Activated CD8-positive, alpha-beta memory T cell treated with anti-CD3 and anti-CD28 coated beads for 4 hours (primary cell): ENCODE measurements at regions not wholly inside any gene's neighbourhood (a gene's known extent, or its start where the extent isn't known, plus 50 kb on each side); places are given as distances from the start of the nearest gene placed in this dataset.
"Not testable (repeated sequence)": the region's sequence is repeated elsewhere in the genome, so short reads cannot be mapped to it uniquely, and the experiment has no call there.

Experiments used
- DNase-seq, 2 donors: peaks; one replicate each; pipeline ENCODE4 v3.0.0-alpha.2; 2020; ENCODE audit warnings: low read depth in 2 of 2

DNA sequence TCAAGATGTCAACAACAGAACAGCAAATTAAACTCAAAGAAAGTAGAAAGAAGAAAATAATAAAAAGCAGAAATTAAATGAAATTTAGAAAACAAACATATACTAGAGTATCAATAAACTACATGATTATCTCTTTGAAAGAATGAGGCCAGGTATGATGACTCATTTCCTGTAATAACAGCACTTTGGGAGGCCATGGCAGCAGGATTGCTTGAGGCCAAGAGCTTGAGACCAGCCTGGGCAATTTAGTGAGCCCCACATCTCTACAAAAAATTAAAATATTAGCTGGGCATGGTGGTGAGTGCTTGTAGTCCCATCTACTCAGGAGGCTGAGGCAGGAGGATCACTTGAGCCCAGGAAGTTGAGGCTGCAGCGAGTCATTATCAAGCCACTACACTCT, 232.5 kb downstream of the RAB11FIP4 start:
- no peak for DNase-seq

DNA sequence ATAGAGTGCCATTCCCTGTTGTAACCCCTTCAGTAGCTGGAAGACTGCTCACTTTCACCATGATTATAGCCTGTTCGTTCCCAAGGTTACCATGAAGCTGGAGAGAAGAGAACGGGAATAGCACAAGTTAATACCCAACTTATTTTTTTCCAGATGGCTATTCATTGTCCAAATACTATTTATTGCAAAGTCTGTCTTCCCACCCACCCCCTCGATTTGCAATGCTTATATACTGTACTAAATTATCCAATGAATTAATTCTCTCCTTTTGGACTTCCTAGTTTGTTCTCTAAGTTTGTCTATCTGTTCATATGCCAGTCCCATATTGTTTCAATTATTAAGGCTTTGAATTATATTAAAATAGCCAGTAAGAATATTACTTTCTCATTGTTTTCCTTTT, 231.0 kb downstream of the RAB11FIP4 start:
- no peak for DNase-seq

DNA sequence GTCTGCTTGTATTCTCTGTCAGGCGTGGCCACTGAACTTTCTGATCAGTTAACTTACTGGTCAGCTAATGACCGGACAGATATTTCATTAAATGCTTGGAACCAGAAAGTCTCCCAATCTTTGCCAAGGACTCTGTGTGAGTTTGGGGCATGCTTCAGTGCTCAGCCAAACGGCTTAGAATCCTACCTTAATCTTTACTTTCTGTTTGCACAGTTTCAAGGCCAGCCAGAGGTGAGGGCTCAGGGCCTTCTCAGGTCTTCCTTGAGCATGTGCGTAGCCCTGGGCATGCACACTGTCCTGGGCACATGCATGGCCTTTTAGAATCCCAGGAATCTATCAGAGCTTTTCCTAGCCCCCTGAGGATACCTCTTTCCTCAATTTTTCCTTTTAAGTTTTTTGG, 230.1 kb downstream of the RAB11FIP4 start:
- DNase-seq = no peak

DNA sequence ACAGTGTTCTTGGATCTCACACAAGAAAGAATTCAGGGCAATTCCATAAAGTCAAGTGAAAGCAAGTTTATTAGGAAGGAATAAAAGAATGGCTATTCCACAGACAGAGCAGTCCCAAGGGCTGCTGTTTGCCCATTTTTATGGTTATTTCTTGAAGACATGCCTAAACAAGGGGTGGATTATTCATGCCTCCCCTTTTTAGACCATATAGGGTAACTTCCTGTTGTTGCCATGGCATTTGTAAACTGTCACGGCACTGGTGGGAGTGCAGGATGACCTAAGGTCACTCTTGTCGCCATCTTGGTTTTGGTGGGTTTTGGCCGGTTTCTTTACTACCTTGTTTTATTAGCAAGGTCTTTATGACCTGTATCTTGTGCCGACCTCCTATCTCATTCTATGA, 219.6 kb downstream of the RAB11FIP4 start:
- DNase-seq = not testable (repeated sequence)

DNA sequence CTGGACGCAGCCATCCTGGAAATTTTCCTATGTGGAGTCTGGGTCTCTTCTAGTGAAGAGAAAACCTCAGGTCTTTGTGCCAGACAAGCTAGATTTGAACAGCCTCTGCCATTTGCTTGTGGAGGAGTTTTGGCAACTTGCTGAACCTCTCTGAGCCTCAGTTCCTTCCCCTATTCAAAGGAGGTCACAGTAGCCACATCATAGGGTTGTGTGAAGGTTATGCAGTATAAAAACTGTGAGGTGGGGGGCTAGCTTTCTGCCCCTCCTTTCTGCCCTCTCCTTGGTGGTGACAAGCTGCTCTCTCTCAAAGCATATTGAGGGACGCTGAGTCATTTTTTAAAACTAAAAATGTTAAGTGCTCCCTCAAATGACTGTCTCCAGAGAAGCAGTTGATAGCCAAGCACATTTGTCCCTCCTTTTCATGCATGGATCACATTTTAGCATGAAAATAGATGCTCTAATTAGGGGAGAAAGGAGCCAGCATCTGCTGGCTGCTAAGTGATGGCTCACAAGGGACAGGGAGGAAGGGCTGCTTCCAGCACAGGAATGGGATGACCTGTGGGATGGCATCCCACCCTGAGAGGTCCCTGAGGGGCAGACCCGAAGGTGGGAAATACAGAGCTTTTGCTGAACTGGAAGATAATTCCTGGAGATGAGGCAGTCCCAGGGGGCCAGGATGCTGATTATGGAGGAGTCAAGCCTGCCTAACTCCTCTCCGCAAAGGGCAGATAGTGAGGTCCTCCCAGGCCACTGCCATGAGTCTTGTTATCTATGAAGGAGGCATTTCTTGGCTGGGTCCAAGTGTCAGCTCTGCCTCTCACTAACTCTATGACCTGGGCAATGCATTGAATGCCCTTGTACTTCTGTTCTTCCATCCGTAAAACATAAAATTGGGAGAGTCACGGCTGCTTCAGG, 218.8 kb downstream of the RAB11FIP4 start:
- DNase-seq = no peak

DNA sequence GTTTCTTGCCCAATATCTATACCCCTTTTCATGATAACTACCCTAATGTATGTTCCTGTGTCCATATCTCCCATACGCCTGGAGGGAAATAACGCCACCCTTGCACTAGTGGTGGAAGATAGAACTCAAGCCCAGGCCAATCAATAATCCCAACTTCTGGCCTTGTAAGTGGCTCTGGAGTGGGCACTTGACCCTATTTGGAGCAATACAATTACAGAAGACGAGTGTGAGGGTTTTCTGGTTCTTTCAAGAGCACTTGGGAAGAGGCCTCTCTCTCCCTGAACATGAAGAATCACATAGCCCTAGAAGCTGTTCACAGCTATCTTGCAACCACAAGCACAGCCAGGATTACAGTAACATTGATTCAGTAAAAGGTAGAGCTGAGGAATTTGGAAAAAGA, 217.9 kb downstream of the RAB11FIP4 start:
- no peak for DNase-seq

DNA sequence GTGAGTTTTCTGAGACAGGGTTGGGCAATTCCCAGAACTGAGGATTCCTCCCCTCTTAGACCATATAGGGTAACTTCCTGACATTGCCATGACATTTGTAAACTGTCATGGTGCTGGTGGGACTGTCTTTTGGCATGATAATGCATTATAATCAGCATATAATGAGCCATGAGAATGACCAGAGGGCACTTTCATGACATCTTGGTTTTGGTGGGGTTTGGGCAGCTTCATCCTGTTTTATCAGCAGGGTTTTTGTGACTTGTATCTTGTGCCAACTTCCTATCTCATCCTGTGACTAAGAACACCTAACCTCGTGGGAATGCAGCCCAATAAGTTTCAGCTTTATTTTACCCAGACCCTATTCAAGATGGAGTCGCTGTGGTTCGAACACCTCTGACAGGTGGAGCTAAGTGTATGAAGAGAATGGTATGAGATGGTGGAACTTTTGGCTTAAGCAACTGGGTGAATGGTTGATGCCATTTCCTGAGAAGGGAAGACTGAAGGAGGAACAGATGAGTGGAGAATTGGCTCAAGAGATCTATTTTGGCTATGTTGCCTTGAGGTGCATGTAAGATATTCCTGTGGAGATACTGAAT, 217.3 kb downstream of the RAB11FIP4 start:
- no peak for DNase-seq

DNA sequence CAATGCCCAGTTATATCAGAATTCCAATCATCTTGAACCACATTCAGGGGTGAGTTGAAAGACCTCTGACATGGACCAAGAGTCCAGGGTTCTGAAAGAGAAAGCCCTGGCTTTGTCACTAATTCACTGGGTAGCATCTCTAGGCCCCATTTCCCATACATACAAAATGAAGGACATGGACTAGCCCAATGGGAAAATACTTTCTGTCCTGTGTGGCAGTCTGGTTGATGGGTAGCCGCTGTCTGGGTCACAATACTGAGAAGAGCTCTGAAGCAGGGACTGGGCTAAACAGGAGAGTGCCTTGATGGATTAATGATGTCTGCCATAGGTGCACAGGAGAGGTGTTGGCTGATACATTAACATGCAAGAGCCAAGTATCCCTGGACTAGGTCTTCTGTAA, 214.3 kb downstream of the RAB11FIP4 start:
- DNase-seq = no peak

DNA sequence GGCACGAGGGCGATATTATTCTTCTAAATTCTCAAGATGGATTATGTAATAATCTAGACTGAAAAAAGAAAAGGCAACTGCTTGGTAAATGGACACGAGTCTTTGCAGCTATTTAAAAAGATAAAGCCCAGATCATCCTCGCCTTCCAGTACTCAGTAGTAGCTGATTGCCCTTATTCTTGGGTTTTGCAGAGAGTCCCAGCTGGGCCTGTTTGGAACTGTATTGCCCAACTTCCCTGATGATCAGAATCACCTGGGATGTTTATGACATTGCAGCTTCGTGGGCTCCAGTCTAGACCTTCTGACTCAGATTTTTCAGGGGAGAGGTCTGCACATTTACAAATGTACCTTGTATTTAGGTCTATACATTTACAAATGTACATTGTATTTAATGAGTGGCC, 213.5 kb downstream of the RAB11FIP4 start:
- no peak for DNase-seq

DNA sequence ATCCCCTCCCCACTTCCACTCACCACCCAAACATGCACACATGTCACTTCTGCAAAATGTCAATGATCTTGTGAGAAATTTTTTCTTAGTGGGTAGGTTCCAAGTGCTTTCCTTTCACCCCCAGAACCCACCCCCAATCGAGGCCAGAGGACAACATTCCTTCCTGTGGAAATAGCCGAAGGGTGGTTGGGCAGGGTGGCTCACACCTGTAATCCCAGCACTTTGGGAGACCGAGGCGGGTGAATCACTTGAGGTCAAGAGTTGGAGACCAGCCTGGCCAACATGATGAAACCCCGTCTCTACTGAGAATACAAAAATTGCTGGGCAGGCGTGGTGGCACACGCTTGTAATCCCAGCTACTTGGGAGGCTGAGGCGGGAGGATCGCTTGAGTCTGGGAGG, 208.7 kb downstream of the RAB11FIP4 start:
- not testable (repeated sequence) for DNase-seq

DNA sequence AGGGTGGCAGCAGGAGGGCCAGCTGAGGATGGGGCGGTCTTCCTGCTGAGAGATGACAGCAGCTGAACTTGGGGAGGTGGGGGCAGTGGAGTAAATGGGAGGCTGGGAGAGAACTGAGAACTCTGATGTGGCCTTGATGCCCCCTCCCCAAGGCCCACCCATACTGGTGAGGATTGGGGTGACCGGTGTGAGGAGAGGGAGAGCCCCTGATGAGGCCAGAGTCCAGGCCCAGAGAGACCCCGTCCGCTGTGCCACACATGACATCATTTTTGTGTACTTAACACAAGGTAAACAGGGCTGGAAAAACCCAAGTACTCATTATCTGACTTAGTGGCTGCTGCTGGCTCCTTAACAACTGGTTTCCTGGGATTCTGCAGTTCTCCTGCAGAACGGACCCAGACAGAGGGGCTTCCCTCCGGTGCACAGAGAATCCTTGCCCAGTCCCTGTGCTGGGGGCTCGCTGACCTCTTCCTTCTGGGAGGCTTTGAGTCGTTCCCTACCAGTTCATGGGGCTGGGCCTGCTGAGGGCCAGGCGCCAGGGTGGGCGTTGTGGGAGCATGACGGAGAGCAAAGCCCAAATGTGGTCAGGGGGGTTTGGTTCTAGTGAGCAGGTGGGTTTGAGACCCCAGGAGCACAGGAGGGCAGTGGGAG, 207.6 kb downstream of the RAB11FIP4 start:
- no peak for DNase-seq

DNA sequence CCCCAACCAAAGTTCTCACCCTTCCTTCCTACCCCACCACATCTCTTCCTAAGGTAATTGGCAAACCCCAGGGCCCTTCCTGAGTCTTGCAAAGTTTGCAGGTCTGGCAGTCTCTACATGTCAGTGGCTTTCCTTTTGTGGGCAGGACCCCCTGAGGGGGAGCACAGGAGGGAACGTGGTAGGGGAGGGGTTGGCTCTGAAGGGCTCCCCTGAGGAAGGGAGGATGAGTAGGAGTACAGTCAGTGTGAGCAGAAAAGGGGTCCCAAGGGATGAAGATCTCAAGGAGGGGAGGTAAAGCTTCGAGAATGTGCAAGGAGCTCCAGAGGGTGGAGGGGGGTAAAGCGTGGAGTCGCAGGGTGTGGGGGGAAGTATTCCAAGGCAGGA, 206.9 kb downstream of the RAB11FIP4 start:
- DNase-seq = no peak

DNA sequence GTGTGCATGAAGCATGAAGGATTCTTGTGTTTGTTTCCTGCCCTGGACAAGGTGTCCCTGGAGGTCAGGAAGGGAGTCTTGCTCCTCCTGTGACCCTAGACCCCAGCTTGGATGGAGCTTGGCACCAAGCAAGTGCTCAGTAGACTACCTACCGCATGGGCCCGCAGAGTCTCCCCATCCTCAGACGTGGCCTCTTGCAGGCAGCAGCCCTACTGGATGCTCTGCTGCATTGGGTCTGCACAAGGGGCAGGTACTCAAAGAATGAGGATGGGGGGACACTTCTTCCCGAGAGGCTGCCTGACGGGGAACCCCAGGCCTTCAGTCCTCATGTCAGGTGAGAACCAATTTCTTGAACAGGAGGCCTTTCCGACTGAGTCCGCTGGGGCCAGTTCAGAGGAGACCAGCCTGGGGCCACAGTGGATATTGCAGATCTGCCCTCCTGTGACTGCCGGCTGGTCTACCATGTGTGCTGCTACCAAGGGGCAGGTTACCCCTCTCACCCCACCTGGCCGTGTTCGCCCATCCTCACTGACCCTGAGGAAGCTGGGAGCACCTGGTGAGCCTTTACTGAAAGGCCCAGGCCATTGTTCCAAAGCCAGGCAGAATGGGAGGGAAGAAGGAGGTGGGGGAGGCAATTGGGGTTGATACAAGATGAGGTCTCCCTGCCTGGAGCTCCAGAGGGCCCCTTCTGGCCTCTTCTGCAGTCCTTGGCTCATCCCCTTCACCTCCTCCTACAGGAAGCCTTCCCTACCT, 206.3 kb downstream of the RAB11FIP4 start:
- DNase-seq = no peak

DNA sequence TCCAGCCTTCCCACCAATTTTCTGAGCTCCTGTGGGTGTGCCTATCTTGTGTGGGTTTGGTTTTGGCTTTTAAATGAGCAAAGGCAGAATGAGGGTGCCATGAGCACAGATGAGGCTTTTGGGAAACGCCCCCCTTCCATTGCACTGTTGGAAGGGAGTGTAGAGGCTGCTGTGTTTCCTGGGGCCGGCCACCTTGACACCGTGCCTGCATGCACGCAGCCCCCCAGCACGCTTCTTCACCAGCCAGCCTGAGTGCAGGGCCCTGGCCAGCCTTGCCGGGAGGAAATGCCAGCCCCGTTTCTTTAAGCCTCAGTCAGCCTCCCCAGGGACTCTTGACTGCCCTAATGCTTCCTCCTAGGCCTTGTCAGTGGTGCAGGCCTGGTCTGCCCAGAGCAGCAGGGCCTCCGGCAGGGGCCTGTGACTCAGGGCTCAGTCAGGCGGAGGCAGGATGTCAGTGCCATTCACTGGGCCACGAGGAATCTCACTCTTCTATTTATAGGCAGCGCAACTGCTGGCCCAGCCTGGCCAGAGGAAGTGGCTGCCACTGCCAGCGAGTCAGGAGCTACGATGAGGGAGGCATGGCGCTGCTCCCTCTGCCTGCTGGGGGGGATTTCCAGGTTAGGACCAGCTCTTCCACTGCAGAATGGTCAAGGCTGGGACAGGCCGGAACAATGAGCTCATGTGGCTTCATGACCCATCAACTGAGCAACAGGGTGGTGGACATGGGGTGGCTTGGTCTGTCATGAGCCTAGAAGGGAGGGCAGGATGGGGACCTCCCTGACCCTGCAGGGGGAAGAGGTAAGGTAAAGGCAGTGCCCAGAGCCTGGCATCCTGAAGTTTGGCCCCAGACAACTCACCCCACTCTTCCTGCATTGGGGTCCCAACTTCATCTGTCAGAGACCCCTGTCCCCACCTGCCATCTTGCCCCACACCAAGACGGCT, 205.2 kb downstream of the RAB11FIP4 start:
- DNase-seq = no peak

DNA sequence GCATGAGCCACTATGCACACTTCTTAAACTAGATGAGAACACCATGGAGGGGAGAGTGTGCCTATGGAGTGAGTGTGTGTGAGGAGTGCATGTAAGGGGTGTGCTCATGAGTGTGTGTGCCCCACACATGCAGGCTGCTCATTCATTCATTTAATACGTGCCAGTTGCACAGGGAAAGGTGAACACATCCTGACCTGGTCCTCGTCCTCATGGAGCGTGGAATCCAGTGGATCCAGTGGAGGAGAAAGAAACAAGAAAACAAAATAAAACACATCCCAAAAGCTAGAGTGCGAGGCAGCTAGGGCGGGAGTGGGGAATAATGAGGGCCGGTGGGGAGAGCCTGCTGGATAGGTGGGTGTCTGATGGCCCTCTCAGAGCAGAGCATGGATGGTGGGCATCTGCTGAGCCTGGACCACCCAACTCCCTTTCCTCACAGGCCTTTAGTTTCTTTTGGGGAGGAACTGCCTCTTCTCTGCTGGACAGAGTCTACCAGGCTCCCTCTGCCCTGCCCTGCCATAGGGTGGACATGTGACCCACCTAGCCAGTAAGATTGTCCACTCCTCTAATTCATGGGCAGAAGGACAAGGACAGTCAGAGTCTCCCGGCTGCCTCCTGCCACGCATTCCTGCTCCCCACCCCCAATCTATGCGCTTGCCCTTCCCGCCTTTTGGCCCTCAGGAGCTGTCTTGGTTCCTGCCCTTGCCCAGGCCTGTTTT, 204.3 kb downstream of the RAB11FIP4 start:
- DNase-seq = no peak

DNA sequence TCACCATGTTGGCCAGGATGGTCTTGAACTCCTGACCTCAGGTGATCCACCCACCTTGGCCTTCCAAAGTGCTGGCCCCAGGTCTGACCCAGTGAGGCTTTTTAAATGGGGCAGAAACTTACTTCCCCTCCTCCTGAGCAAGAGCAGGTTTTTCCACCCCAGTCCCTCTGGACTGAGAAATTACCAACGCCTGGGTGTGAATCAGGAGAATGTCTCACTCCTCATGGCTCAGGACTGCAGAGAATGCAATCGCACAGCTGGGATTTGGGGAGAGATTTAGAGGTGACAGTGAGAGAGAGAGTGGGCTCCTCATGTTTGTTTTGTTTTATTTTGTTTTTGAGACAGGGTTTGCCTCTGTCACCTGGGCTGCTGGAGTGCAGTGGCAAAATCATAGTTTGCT, 203.6 kb downstream of the RAB11FIP4 start:
- no peak for DNase-seq

DNA sequence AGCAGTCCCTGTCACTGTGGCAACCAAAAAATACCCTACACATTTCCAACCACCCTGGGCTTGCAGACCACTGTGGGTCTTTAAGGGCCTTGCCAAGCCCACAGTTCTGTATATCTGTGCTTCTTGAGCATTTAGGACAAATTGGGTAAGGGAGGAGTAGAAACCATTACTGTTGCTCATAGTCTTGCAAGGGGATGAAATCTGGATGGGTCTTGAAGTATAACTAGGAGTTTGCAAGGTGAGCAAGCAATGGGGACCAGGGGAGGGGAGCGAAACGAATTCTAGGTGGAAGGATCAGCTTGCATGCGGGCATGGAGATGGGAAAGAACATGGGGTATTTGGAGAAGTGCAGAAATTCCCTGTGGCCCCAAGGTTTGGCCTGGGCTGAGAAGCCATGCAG, 202.9 kb downstream of the RAB11FIP4 start:
- DNase-seq = no peak

DNA sequence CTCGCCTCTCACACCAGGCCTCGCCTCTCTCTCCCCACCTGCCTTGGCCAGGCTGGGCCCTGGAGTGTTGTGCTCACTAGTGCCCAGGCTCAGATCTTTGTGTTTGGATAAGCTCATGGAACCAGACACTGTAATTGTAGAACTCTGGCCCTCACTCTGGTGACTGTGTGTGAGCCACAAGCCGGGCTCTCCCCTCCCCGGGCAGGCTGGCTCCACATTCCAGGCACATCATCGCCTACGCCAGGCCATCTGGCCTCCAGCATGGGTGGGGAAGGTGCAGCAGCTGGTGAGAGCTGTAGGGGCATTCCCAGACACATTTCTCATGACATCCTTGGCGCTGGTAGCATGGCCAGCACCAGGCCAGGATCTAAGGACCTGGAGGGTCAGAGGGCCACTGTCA, 202.3 kb downstream of the RAB11FIP4 start:
- no peak for DNase-seq

DNA sequence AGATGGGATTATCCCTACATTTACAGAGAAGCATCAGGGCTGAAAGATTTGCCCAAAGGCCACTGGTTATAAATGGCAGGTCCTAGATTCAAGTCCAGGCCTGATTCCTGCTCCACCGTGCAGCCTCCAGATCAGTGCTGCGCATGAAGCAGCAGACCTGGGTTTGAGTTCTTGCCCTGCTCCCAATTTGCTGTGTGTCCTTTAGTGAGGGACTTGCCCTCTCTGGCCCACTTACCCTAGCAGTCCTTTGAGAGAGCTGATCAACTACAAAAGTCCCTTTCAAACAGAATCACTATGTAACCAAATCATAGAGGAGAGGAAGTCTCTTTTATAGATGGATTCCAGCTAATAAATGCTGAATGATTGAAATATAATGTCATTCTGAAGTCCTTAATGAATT, 200.4 kb downstream of the RAB11FIP4 start:
- DNase-seq = no peak

DNA sequence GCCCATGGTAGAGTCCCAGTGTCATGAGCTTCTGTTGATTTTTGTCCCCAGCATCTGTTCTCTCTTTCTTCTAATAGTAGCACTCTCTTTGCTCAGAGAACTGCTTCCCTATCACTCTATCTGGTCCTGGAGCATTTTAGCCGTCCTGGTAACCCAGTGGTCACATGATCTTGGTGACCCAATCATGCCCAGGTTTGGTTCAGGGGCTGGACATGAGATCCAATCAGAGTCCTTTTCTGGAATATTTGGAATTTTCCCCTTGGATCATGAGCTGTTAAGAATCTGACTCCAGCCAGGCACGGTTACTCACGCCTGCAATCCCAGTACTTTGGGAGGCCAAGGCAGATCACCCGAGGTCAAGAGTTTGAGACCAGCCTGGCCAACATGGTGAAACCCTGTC, 197.0 kb downstream of the RAB11FIP4 start:
- DNase-seq = no peak
